RWPE1 (cell line): ENCODE measurements at regions not wholly inside any gene's neighbourhood (a gene's known extent, or its start where the extent isn't known, plus 50 kb on each side); places are given as distances from the start of the nearest gene placed in this dataset.

Source experiments
- CTCF ChIA-PET: fragments of 350-600 bp; sonication (Branson Sonifier 250); formaldehyde crosslinking; extraction: SDS; loops from one replicate; lab custom pipeline; 2021; lab: Yijun Ruan, JAX
- POLR2A ChIA-PET: fragments of 400-600 bp; formaldehyde crosslinking; extraction: SDS; loops from one replicate; lab custom pipeline; 2020; ENCODE audit warnings: antibody characterized with exemption; ENCODE audit not compliant: low non-redundant PET; lab: Yijun Ruan, JAX
- DNase-seq: peaks from one replicate; pipeline ENCODE4 v3.0.0; 2012; ENCODE audit warnings: low spot score
- H3K27ac ChIP-seq: fragments of 450-650 bp; 2 replicates; pipeline ENCODE4 v1.5.1; 2017
- TF ChIP-seq, protein P1 (sequence below): fragments of 450-650 bp; conservative IDR thresholded peaks from 2 replicates; pipeline ENCODE4 v1.5.1; 2017; ENCODE audit warnings: low read depth, mild to moderate bottlenecking

DNA sequence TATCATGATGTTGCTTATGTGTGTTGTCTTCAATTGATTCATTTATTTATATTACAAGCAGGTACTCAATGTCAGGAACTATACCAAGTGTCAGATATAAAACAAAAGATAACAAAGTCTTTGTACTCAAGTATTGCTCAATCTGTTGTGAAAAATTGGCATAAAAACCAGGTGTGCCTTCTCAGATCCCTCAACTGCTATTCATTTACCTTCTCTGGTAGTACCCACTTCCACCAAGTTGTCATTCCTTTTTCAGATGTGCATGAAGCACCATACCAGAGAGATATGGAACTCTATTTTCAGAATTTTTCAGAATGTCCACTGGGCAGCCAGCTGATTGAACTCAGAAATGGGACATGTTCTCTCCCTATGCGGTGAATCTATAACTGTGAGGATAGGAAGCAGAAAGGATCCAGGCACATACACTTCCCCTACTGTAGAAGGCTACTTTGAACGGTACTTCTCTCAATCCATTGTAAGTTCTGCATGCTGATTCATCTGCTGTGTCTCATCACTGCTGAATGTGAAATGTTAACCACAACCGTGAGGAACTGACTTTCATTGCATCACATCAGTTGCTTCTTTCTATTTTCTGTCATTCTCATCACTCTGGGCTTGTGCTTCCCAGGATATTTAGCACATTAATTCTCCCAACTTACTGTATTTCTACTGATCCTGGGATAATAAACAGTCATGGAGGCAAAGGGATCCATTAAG lies 1621.3 kb downstream of the SUCLG1 start:
- ChIA-PET POLR2A (no interaction called here), CTCF (no interaction called here)
- TF ChIP-seq, protein P1, sequence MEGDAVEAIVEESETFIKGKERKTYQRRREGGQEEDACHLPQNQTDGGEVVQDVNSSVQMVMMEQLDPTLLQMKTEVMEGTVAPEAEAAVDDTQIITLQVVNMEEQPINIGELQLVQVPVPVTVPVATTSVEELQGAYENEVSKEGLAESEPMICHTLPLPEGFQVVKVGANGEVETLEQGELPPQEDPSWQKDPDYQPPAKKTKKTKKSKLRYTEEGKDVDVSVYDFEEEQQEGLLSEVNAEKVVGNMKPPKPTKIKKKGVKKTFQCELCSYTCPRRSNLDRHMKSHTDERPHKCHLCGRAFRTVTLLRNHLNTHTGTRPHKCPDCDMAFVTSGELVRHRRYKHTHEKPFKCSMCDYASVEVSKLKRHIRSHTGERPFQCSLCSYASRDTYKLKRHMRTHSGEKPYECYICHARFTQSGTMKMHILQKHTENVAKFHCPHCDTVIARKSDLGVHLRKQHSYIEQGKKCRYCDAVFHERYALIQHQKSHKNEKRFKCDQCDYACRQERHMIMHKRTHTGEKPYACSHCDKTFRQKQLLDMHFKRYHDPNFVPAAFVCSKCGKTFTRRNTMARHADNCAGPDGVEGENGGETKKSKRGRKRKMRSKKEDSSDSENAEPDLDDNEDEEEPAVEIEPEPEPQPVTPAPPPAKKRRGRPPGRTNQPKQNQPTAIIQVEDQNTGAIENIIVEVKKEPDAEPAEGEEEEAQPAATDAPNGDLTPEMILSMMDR: no peak
- peak; percentile 72 for DNase-seq
- no peak overlapping the region for H3K27ac ChIP-seq

GRCh38 chr2:82834893-82835292 lies 1624.2 kb downstream of the SUCLG1 start:
- no peak for DNase-seq
- TF ChIP-seq, protein P1: no peak
- ChIA-PET CTCF (interaction anchor here (0.6 kb wide), 1 partner anchor 767 kb away, joined by 3 read pairs; no protein-coding TSS in a partner anchor), POLR2A (no interaction called here)
- no peak overlapping the region for H3K27ac ChIP-seq

DNA sequence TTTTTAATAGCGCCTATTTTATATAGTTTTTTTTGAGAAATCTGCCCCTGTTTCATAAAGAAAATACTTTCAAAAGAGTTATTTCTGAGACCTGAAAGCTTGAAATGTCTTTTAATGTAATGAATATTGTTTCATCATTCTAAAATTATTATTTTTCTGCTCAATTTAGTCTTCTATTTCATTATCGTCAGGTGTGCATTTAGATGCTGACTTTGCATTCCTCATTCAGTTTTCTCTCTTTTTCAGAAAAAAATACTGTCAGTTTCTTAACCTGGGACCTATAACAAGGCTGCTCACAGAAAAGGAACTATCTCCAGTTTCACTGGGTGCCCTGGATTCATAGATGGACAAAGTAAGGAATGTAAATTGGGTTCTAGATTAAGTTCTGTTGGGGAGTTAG lies 1631.7 kb downstream of the SUCLG1 start:
- no peak for DNase-seq
- CTCF ChIA-PET: interaction anchor here (0.7 kb wide), 1 partner anchor 369 kb away, joined by 4 read pairs; no protein-coding TSS in a partner anchor
- POLR2A ChIA-PET: no interaction called here
- TF ChIP-seq, protein P1: no peak
- no peak overlapping the region for H3K27ac ChIP-seq

- DNase-seq: no peak
- POLR2A ChIA-PET: no interaction called here
- TF ChIP-seq, protein P1: no peak
- CTCF ChIA-PET: no interaction called here
- no peak overlapping the region for H3K27ac ChIP-seq
These were observed 1632.6 kb downstream of the SUCLG1 start for GRCh38 chr2:82826437-82826836.

DNA sequence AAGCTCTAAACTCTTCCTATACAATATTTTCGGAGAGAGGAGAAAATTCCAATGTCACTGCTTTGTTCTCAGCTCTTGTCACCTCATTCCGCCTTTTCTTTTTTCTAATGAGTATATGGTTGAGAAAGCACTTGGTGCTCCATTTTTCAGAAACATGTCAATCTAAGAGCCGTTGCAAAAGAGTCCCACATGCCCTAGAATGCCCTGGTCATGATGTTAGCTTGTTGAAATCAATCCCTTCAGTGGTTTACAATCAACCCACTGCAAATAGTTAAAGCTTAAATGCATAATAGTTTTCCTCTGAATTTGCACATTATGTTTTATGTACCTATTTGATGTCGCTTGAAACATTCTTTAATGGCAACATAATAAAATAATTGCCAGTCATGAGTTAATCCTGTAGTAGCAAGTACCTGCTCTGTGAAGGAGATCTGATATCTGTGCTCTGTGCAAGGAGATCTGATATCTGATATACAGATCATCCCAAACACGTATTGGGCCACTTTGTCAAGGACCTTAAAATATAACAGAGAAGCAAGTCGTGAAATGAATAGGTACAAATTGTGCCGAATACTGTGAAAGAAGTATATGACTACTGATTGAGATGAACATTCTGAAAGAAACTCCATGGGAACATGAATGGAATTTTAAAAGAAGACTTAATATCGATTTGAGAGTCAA lies 1633.5 kb downstream of the SUCLG1 start:
- TF ChIP-seq, protein P1: no peak
- CTCF ChIA-PET: no interaction called here
- POLR2A ChIA-PET: no interaction called here
- no peak overlapping the region for H3K27ac ChIP-seq
- no peak for DNase-seq

DNA sequence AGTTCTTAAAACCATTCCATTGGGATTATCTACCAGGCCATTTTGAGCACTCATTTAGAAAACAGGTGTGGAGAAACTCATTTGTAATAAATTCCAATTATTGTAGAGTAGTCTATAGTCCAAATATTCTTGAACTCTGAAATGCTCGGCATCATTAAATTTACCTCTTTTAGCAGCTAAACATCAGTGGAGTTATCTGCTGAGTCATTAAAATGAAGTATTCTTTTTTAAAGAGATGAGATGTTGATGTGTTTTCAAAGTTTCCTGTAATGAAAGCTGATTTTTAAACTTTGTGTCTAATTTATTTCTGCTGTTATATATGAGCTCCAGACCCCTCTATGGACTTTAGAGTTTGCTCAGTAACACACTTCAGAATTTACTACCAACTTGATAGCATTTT lies 1635.2 kb downstream of the SUCLG1 start:
- no peak for DNase-seq
- TF ChIP-seq, protein P1: no peak
- CTCF ChIA-PET: no interaction called here
- H3K27ac ChIP-seq: no peak overlapping the region
- POLR2A ChIA-PET: no interaction called here
